ENCODE measurements at regions not wholly inside any gene's neighbourhood (a gene's known extent, or its start where the extent isn't known, plus 50 kb on each side); places are given as distances from the start of the nearest gene placed in this dataset.

DNA sequence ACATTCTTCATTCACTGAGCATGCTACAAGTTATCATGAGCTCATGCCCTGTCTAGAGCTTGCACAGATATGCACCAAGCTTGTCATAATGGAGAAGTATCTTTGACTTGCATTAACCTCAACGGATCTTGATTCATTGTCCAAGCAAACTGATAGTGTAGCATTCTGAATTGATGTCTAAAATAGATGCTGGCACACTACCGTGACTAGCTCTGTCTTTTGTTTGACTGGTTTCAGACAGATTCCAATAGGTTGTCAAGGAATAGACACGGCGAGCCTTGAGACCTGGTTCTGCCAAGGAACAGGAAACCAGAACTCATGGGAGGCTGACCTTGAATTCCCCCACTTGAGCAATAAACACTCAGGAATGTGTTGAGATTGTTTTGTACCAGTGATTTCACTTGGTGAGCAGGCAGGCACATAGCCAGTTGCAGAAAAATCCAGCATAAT, 1153.1 kb upstream of the GJE1 start:
- Histone ChIP-seq H2BK15ac (replicated peaks; ENCODE audit: low read depth) (no peak overlapping the region), H3K18ac (ENCODE audit: low read length) (no peak overlapping the region), H3K79me1 (ENCODE audit: low read length) (no peaks in the 10 kb centered on the region), H3K4me3 (ENCODE audit: low read length) (no peak overlapping the region), H3K27ac (ENCODE audit: low read depth, low read length) (no peak overlapping the region), H2BK5ac (ENCODE audit: low read length) (no peak overlapping the region), H3K9ac (ENCODE audit: low read length) (no peak overlapping the region), H4K5ac (ENCODE audit: low read length) (no peak overlapping the region), H3K36me3 (ENCODE audit: control insufficient read depth, insufficient read depth, low read length) (no peaks in the 10 kb centered on the region), H4K8ac (ENCODE audit: low read depth, low read length) (no peak overlapping the region), H3K27me3 (ENCODE audit: insufficient read depth, low read length, poor library complexity) (no peaks in the 10 kb centered on the region), H3K56ac (ENCODE audit: low read length) (no peak overlapping the region), H3K4me2 (ENCODE audit: low read length) (no peak overlapping the region), H2AK5ac (ENCODE audit: low read length) (no peak overlapping the region), H3K4ac (ENCODE audit: low read depth, low read length) (no peak overlapping the region), H2BK120ac (ENCODE audit: low read depth, low read length) (no peak overlapping the region), H3K79me2 (ENCODE audit: control insufficient read depth, insufficient read depth, low read length) (no peaks in the 10 kb centered on the region), H3K23ac (ENCODE audit: low read length) (no peak overlapping the region), H3K4me1 (ENCODE audit: control insufficient read depth, low read depth, low read length) (no peaks in the 10 kb centered on the region)
- WGBS (ENCODE audit: extremely low coverage, insufficient coverage, low lambda C conversion rate), result no CpG with 5 or more reads among the region's 4 CpGs
- peak; percentile 3 for DNase-seq

DNA sequence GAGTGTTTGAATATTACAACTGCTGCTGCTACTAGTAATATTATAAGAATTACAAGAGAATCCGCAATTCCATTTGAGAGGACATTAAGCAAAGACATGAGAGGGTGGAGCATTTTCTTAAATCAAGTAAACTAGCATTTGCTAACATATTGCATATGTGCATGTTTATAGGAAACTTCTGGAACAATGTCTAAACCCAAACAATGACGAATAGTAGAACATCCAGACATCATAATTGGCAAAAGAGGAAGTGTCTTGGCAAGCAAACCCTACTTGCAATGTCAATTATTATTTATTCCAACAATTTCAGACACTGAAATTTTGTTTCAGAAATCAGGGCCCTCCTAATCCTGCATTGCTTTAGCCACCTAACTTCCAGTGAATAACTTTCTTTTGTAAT, 1155.3 kb upstream of the GJE1 start:
- Histone ChIP-seq H3K4me1 (ENCODE audit: control insufficient read depth, low read depth, low read length) (no peaks in the 10 kb centered on the region), H2AK5ac (ENCODE audit: low read length) (no peak overlapping the region), H3K79me1 (ENCODE audit: low read length) (no peaks in the 10 kb centered on the region), H3K36me3 (ENCODE audit: control insufficient read depth, insufficient read depth, low read length) (no peaks in the 10 kb centered on the region), H3K18ac (ENCODE audit: low read length) (no peak overlapping the region), H3K23ac (ENCODE audit: low read length) (no peak overlapping the region), H3K4me2 (ENCODE audit: low read length) (no peak overlapping the region), H4K8ac (ENCODE audit: low read depth, low read length) (no peak overlapping the region), H3K9ac (ENCODE audit: low read length) (no peak overlapping the region), H3K27me3 (ENCODE audit: insufficient read depth, low read length, poor library complexity) (no peaks in the 10 kb centered on the region), H3K56ac (ENCODE audit: low read length) (no peak overlapping the region), H2BK120ac (ENCODE audit: low read depth, low read length) (no peak overlapping the region), H2BK15ac (replicated peaks; ENCODE audit: low read depth) (no peak overlapping the region), H2BK5ac (ENCODE audit: low read length) (no peak overlapping the region), H3K27ac (ENCODE audit: low read depth, low read length) (no peak overlapping the region), H3K4ac (ENCODE audit: low read depth, low read length) (no peak overlapping the region), H3K79me2 (ENCODE audit: control insufficient read depth, insufficient read depth, low read length) (no peaks in the 10 kb centered on the region), H4K5ac (ENCODE audit: low read length) (no peak overlapping the region), H3K4me3 (ENCODE audit: low read length) (no peak overlapping the region)
- no CpG with 5 or more reads among the region's 2 CpGs for WGBS (ENCODE audit: extremely low coverage, insufficient coverage, low lambda C conversion rate)
- no peak for DNase-seq

DNA sequence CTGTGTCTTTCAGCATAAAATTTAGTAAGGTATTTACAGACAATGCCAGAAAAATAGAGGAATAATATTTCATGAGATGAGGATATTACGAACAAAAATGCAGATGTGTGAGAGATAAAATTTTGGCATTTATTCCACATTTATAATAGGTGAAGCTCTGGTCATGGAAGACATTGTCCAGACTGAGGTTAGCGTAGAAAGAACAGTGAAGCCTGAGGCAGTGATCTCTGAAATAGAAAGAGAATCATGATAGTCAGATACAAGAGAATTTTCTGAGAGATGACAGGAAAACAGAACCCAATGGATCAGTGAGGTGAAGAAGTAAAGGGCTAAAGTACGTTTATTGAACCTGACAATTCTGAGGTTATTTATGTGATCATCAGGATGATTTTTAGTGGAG, 1155.9 kb upstream of the GJE1 start:
- Histone ChIP-seq H3K4me2 (ENCODE audit: low read length) (no peak overlapping the region), H2AK5ac (ENCODE audit: low read length) (no peak overlapping the region), H4K8ac (ENCODE audit: low read depth, low read length) (no peak overlapping the region), H2BK5ac (ENCODE audit: low read length) (no peak overlapping the region), H3K79me1 (ENCODE audit: low read length) (no peaks in the 10 kb centered on the region), H3K79me2 (ENCODE audit: control insufficient read depth, insufficient read depth, low read length) (no peaks in the 10 kb centered on the region), H3K23ac (ENCODE audit: low read length) (no peak overlapping the region), H3K36me3 (ENCODE audit: control insufficient read depth, insufficient read depth, low read length) (no peaks in the 10 kb centered on the region), H2BK120ac (ENCODE audit: low read depth, low read length) (no peak overlapping the region), H3K4ac (ENCODE audit: low read depth, low read length) (no peak overlapping the region), H3K4me3 (ENCODE audit: low read length) (no peak overlapping the region), H3K4me1 (ENCODE audit: control insufficient read depth, low read depth, low read length) (no peaks in the 10 kb centered on the region), H2BK15ac (replicated peaks; ENCODE audit: low read depth) (no peak overlapping the region), H3K27ac (ENCODE audit: low read depth, low read length) (no peak overlapping the region), H4K5ac (ENCODE audit: low read length) (no peak overlapping the region), H3K27me3 (ENCODE audit: insufficient read depth, low read length, poor library complexity) (no peaks in the 10 kb centered on the region), H3K56ac (ENCODE audit: low read length) (no peak overlapping the region), H3K18ac (ENCODE audit: low read length) (no peak overlapping the region), H3K9ac (ENCODE audit: low read length) (no peak overlapping the region)
- no peak for DNase-seq
- WGBS (ENCODE audit: extremely low coverage, insufficient coverage, low lambda C conversion rate), result no CpG with 5 or more reads among the region's 3 CpGs

DNA sequence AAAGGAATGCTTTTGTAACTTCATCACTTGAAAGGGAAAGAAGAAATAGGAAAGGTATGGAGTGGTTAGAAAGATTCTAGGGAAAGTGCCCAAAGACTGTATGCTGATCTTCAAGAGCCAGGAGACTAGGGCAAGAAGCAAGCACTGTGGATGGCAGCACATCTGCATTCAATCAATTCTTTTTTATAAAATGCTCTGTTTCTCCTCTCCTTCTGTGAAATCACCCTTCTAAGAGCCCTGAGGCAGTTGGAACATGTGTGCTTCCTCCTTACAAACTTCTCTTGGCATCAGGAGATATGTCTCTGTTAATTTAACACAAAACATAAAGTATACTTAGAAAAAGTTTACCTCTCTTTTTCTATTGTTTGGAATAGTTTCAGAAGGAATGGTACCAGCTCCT, 1162.2 kb upstream of the GJE1 start:
- no peak overlapping the region for H3K18ac ChIP-seq (ENCODE audit: low read length)
- no peaks in the 10 kb centered on the region for H3K4me1 ChIP-seq (ENCODE audit: control insufficient read depth, low read depth, low read length)
- no peaks in the 10 kb centered on the region for H3K27me3 ChIP-seq (ENCODE audit: insufficient read depth, low read length, poor library complexity)
- no peak overlapping the region for H3K4me2 ChIP-seq (ENCODE audit: low read length)
- H3K4ac ChIP-seq (ENCODE audit: low read depth, low read length), result no peak overlapping the region
- no peak overlapping the region for H3K4me3 ChIP-seq (ENCODE audit: low read length)
- H3K36me3 ChIP-seq (ENCODE audit: control insufficient read depth, insufficient read depth, low read length), result no peaks in the 10 kb centered on the region
- H3K56ac ChIP-seq (ENCODE audit: low read length), result no peak overlapping the region
- no peak overlapping the region for H3K27ac ChIP-seq (ENCODE audit: low read depth, low read length)
- H2AK5ac ChIP-seq (ENCODE audit: low read length), result no peak overlapping the region
- no peak overlapping the region for H3K23ac ChIP-seq (ENCODE audit: low read length)
- no peak overlapping the region for H2BK15ac ChIP-seq (replicated peaks; ENCODE audit: low read depth)
- no peak overlapping the region for H3K9ac ChIP-seq (ENCODE audit: low read length)
- DNase-seq, result no peak
- H2BK5ac ChIP-seq (ENCODE audit: low read length), result no peak overlapping the region
- no peaks in the 10 kb centered on the region for H3K79me1 ChIP-seq (ENCODE audit: low read length)
- H2BK120ac ChIP-seq (ENCODE audit: low read depth, low read length), result no peak overlapping the region
- no peak overlapping the region for H4K8ac ChIP-seq (ENCODE audit: low read depth, low read length)
- H3K79me2 ChIP-seq (ENCODE audit: control insufficient read depth, insufficient read depth, low read length), result no peaks in the 10 kb centered on the region
- no peak overlapping the region for H4K5ac ChIP-seq (ENCODE audit: low read length)

DNA sequence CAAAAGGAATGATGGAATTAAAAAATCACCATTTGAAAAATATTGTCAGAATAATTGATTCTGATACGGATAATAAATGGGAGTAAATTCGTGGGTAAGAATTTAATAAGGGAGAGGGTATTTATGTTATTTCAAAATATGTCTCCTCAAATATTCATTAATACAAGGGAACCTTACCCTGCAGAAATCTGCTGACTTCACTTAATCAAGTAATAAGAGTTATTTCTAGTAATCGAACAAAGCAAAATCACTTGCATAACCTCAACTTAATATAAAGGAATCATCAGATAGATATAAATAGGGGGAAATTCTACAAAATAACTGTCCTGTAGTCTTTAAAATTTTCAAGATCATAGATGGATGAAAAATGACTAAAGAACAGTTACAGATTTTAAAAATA, 1164.7 kb upstream of the GJE1 start:
- 100% methylated on average over 2 of the region's 3 CpGs for WGBS (ENCODE audit: extremely low coverage, insufficient coverage, low lambda C conversion rate)
- H3K9ac ChIP-seq (ENCODE audit: low read length), result no peak overlapping the region
- H3K23ac ChIP-seq (ENCODE audit: low read length), result no peak overlapping the region
- H2BK5ac ChIP-seq (ENCODE audit: low read length), result no peak overlapping the region
- H2AK5ac ChIP-seq (ENCODE audit: low read length), result no peak overlapping the region
- no peak overlapping the region for H2BK120ac ChIP-seq (ENCODE audit: low read depth, low read length)
- H3K4me2 ChIP-seq (ENCODE audit: low read length), result no peak overlapping the region
- H3K79me2 ChIP-seq (ENCODE audit: control insufficient read depth, insufficient read depth, low read length), result no peaks in the 10 kb centered on the region
- no peaks in the 10 kb centered on the region for H3K79me1 ChIP-seq (ENCODE audit: low read length)
- no peak overlapping the region for H4K8ac ChIP-seq (ENCODE audit: low read depth, low read length)
- no peak overlapping the region for H3K18ac ChIP-seq (ENCODE audit: low read length)
- H3K4ac ChIP-seq (ENCODE audit: low read depth, low read length), result no peak overlapping the region
- no peaks in the 10 kb centered on the region for H3K27me3 ChIP-seq (ENCODE audit: insufficient read depth, low read length, poor library complexity)
- H3K56ac ChIP-seq (ENCODE audit: low read length), result no peak overlapping the region
- H3K36me3 ChIP-seq (ENCODE audit: control insufficient read depth, insufficient read depth, low read length), result no peaks in the 10 kb centered on the region
- no peak for DNase-seq
- no peak overlapping the region for H4K5ac ChIP-seq (ENCODE audit: low read length)
- no peak overlapping the region for H2BK15ac ChIP-seq (replicated peaks; ENCODE audit: low read depth)
- no peak overlapping the region for H3K4me3 ChIP-seq (ENCODE audit: low read length)
- H3K4me1 ChIP-seq (ENCODE audit: control insufficient read depth, low read depth, low read length), result no peaks in the 10 kb centered on the region
- no peak overlapping the region for H3K27ac ChIP-seq (ENCODE audit: low read depth, low read length)

GRCh38 chr6:140966676-140967075, 1166.0 kb upstream of the GJE1 start:
- Histone ChIP-seq H3K4me3 (ENCODE audit: low read length) (no peak overlapping the region), H3K4me2 (ENCODE audit: low read length) (no peak overlapping the region), H3K79me1 (ENCODE audit: low read length) (no peaks in the 10 kb centered on the region), H3K23ac (ENCODE audit: low read length) (no peak overlapping the region), H2AK5ac (ENCODE audit: low read length) (no peak overlapping the region), H3K56ac (ENCODE audit: low read length) (no peak overlapping the region), H2BK5ac (ENCODE audit: low read length) (no peak overlapping the region), H3K27me3 (ENCODE audit: insufficient read depth, low read length, poor library complexity) (no peaks in the 10 kb centered on the region), H2BK120ac (ENCODE audit: low read depth, low read length) (no peak overlapping the region), H4K8ac (ENCODE audit: low read depth, low read length) (no peak overlapping the region), H3K4me1 (ENCODE audit: control insufficient read depth, low read depth, low read length) (no peaks in the 10 kb centered on the region), H3K9ac (ENCODE audit: low read length) (no peak overlapping the region), H3K36me3 (ENCODE audit: control insufficient read depth, insufficient read depth, low read length) (no peaks in the 10 kb centered on the region), H3K4ac (ENCODE audit: low read depth, low read length) (no peak overlapping the region), H3K27ac (ENCODE audit: low read depth, low read length) (no peak overlapping the region), H4K5ac (ENCODE audit: low read length) (no peak overlapping the region), H3K18ac (ENCODE audit: low read length) (no peak overlapping the region), H2BK15ac (replicated peaks; ENCODE audit: low read depth) (no peak overlapping the region), H3K79me2 (ENCODE audit: control insufficient read depth, insufficient read depth, low read length) (no peaks in the 10 kb centered on the region)
- no peak for DNase-seq

All from mesendoderm (in vitro differentiated cells).